ENCODE measurements at regions not wholly inside any gene's neighbourhood (a gene's known extent, or its start where the extent isn't known, plus 50 kb on each side); places are given as distances from the start of the nearest gene placed in this dataset.
"Not testable (repeated sequence)": the region's sequence is repeated elsewhere in the genome, so short reads cannot be mapped to it uniquely, and the experiment has no call there.

- no peak for DNase-seq
These were observed 138.7 kb downstream of the DISP1 start for GRCh38 chr1:222953585-222953984.

DNA sequence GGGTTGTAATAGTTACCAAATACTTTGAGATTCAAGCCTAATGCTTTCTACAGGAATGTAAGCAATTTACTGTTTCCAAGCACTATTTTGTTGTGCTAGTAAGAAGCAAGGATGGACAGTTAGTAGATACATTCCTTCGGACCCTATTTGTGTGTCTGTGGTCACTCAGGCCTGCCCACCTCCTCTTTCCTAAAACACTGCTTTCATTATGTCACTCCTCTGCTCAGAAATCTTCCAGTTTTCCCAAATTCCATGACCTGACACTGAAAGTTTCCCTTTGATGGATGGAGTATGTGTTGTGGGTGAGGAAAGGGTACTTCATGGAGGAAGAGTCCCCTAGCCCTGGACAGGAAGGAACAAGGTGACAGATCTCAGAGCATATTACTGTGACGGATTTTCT, 141.1 kb downstream of the DISP1 start:
- no peak for DNase-seq

GRCh38 chr1:222956601-222957000, 141.8 kb downstream of the DISP1 start:
- no peak for DNase-seq

- DNase-seq: no peak
These were observed 152.8 kb downstream of the DISP1 start for GRCh38 chr1:222967466-222968240.

DNA sequence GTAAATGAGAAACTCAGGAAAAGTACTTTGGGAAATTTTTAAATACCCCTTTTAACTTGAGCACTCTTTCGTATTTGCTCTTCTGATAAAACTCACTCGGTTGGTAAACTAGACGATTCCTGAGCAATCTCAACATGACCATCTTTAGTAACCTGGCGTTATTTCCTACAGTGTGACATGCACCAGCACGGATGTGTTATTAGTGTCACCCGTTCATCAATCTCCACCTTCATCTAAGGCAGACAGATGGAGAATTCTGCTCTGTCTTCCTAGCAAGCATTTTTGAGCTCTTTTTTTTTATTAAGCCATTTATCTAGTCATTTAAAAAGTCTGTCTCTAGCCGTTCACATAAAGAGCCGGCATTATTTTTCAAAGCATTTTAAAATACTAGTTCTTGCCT, 155.2 kb downstream of the DISP1 start:
- no peak for DNase-seq

- DNase-seq: no peak
These were observed 155.9 kb downstream of the DISP1 start for GRCh38 chr1:222970711-222971110.

DNA sequence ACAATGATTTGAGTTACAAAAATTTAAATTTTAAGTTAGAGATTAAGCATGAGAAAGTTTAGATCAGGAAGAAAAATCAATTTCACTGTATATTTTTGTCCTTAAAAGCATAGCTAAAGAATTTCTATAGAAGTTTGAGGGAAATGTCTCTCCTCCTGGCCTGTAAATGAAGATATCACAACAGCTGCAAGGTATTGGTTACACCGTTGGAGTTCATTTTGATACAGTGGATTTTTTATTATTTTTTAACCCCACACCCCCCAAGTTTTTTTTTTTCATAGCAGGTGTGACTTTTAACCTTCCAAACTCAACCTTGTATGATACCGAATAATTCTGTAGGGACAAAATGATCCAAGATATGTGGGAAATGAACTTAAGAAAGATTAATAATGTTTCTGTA, 156.3 kb downstream of the DISP1 start:
- no peak for DNase-seq

GRCh38 chr1:222973561-222973960, 158.7 kb downstream of the DISP1 start:
- DNase-seq: no peak

- peak; percentile 7 for DNase-seq
These were observed 159.7 kb downstream of the DISP1 start for GRCh38 chr1:222974496-222974895.

DNA sequence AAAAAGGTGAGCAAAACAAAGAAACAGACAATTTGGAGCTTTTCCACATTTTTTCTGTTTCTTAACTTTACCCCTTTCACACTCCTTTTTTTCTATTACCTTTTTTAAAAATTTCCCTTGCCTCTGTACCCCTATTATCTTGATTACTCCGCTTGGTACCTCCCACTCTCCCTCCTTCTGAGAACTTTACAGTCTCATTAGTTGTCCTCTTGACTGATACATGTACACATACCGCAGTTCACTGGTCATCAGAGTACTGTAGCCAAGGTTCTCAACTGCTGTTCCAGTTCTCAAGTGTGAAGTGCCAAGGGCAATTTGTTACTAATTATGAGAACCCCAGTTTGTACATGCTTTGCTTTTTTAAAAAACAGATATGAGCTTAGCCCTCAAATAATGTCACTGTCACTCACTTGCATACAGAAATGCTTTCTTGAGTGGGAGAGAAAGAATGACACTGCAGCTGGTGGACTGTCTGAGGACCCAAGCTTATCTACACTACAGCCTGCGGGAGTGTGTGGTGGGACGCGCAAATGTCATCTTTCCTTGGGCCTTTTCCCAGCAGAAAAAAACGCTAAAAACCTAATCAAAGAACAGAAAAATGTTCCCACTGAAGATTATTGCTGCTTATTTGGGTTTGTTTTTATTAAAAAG, 160.8 kb downstream of the DISP1 start:
- no peak for DNase-seq

DNA sequence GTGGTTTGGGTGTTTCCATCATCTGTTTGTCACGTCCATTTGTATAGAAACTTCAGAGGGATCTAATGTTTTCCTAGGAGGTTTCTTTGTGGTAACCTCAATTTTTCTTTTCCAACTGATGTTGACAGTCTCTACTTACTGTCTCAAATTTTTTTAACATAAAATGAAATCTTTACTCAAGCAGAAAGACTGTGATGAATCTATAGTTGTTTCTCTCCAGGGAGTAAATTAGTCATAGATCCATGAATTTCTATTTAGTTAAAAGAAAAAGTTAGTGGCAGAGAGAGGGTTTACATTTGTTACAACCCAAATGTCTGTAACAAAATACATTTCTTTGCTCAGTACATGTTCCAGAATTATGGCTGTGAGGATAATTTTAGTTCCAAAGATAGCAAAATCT, 161.6 kb downstream of the DISP1 start:
- no peak for DNase-seq

- DNase-seq: not testable (repeated sequence)
These were observed 162.5 kb downstream of the DISP1 start for GRCh38 chr1:222977294-222977693.

DNA sequence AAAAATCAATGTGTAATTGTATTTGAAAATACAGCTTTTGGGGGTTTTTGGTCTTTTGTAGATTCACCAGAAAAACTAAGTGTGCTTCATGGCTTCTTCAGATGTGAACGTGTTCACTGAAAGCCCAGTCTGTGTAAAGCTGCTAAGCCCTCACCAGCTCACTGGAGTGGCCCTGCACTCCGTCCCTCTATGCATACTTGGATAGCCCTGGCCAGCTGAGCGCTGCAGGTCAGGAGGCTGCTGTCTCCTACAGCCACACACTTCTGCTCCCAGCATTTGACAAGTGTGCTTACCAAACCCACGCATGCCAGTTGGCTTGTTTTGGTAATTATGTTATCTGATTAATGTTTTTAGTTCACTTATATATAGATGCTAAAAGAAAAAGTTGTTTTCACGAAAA, 163.5 kb downstream of the TLR5 start:
- no peak for DNase-seq

GRCh38 chr1:222987674-222988076, 155.4 kb downstream of the TLR5 start:
- DNase-seq: no peak

- DNase-seq: no peak
These were observed 153.6 kb downstream of the TLR5 start for GRCh38 chr1:222989443-222989842.

- DNase-seq: no peak
These were observed 151.9 kb downstream of the TLR5 start for GRCh38 chr1:222991177-222991576.

DNA sequence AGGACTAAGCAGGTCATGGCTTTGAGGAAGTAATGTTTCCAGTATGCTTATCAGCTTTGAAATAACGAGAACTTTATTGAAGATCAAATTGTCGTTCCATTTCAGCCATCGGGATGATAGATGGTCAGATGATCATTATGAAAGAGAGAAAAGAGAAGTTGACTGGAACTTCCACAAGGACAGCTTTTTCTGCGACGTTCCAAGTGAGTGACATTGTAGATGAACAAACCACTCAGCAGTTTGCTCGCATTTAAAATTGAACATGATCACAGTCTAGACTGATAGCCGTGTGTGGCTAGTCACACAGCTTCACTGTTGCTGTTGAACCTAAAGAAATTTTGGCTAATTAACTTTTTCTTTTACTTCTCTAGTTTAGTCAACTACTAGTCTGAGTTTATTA, 151.1 kb downstream of the TLR5 start:
- DNase-seq: no peak

DNA sequence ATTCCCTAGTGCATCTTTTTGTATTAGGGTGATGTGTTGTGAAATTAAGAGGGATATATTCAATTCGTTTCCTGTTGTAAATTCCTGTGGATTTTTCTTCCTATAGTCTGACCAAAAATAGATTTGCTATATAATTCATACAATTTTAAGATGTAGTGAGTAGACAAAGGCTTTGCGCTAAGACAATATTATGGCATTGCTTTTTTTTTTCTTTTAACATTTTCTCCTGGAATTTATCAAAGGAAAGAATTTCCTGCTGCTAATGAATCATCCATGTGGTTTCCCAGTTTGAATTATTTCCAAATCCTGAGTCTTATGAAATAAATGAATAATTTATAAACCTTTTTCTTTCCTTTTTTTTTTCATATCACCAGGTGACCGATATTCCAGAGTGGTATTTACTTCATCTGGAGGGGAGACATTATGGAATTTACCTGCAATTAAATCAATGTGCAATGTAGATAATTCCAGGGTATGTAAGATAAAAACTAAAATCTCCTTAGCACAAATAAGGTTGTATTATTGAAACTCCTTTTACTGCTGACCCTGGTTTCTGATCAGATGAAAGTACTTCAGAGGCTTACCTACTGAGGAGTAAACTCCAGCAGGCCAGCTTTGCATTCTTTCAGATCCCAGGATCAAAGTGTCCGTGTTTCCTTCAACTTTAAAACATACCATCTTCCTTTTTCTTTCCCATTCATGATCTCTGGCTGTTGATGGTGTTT, 148.4 kb downstream of the TLR5 start:
- no peak for DNase-seq

DNA sequence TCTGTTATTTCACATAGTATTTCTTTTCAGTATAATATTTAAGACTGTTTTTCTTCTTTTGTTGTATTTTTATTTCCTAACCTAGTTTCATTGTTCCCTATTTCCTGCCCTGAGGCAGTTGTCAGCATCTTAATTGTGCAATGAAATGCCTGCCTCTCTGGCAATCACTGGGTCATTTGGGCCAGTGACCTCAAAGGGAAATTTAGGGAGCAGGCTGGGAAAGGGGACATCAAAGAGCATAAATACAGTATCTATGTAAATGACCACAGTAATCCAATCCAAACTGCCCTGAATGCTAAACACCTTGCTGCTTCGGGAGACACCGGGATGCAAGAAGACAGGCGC, 147.8 kb downstream of the TLR5 start:
- DNase-seq: no peak

- no peak for DNase-seq
These were observed 147.3 kb downstream of the TLR5 start for GRCh38 chr1:222995620-222996309.

DNA sequence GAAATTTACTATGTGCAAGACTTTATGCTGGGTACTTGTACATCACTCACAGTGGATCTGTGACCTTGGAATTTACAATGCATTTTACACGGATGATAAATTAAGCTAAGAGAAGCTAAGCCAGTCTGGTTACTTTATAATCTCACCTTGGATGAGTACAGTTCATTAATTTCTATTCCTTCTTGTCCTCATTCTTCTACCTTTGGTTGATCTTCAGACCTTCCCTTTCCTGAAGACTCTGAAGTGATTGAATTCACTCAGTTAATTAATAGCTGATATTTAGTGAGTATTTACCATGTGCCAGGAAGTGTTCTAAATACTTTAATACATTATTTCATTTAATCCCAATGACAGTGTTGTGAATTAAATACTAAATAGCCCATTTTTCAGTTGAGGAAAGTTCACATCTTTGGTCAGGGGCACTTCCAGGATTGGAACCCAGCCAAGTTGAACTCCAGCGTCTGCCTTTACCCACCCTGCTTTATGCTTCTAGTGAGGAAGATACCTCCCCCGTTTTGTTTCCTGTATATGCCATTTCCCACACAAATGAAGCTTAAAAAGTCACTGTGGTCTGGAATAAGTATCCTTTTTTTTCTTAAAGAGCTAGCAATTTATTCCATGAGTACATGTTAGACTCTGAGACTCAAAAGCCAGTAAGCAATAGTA, 146.6 kb downstream of the TLR5 start:
- DNase-seq: no peak

- DNase-seq: no peak
These were observed 142.4 kb downstream of the TLR5 start for GRCh38 chr1:223000632-223001031.

Data from activated CD4-positive, alpha-beta T cell treated with anti-CD3 and anti-CD28 coated beads, Interleukin-10, Interleukin-2, amounts not matched to agents 100 ng/mL and 50 ng/mL, durations not matched to agents 16 hours and 8 hours (primary cell).